Kidney epithelial cell (primary cell): ENCODE measurements at regions not wholly inside any gene's neighbourhood (a gene's known extent, or its start where the extent isn't known, plus 50 kb on each side); places are given as distances from the start of the nearest gene placed in this dataset.

Source experiments
- DNase-seq: peaks from one replicate; pipeline ENCODE4 v3.0.0-alpha.2; 2010; ENCODE audit warnings: low read depth
- H3K27me3 ChIP-seq: 2 replicates; pipeline ENCODE4 v1.6.0; 2011; ENCODE audit warnings: low read length; ENCODE audit not compliant: control insufficient read depth, insufficient read depth
- H3K36me3 ChIP-seq: 2 replicates; pipeline ENCODE4 v1.5.1; 2011; ENCODE audit warnings: low read length; ENCODE audit not compliant: control insufficient read depth, insufficient read depth
- H3K4me3 ChIP-seq: 2 replicates; pipeline ENCODE4 v1.5.1; 2011; ENCODE audit warnings: low read depth, mild to moderate bottlenecking, control low read depth, low read length
- CTCF ChIP-seq: IDR thresholded peaks from 2 replicates; pipeline ENCODE4 v1.5.1; 2011; ENCODE audit warnings: mild to moderate bottlenecking, moderate library complexity, low read length, control low read depth, inconsistent platforms; ENCODE audit not compliant: insufficient read depth, poor library complexity, severe bottlenecking

GRCh38 chr11:70942593-70942992 is 309.8 kb downstream of the SHANK2 start:
- Histone ChIP-seq H3K36me3 (no peaks in the 10 kb centered on the region), H3K4me3 (no peak overlapping the region), H3K27me3 (no peaks in the 10 kb centered on the region)
- peak; percentile 48 for TF ChIP-seq CTCF
- no peak for DNase-seq

GRCh38 chr11:70944141-70944540 is 308.2 kb downstream of the SHANK2 start:
- TF ChIP-seq CTCF, result no peak
- Histone ChIP-seq H3K4me3 (no peak overlapping the region), H3K27me3 (no peaks in the 10 kb centered on the region), H3K36me3 (no peaks in the 10 kb centered on the region)
- no peak for DNase-seq

GRCh38 chr11:70944636-70945035 is 307.7 kb downstream of the SHANK2 start:
- no peak for TF ChIP-seq CTCF

GRCh38 chr11:70948398-70948797 is 304.0 kb downstream of the SHANK2 start:
- DNase-seq, result no peak
- Histone ChIP-seq H3K36me3 (no peaks in the 10 kb centered on the region), H3K27me3 (no peaks in the 10 kb centered on the region), H3K4me3 (no peak overlapping the region)
- no peak for TF ChIP-seq CTCF

More at GRCh38 chr11:70944636-70945035, 307.7 kb downstream of the SHANK2 start:
- Histone ChIP-seq H3K36me3 (no peaks in the 10 kb centered on the region), H3K27me3 (no peaks in the 10 kb centered on the region), H3K4me3 (no peak overlapping the region)
- DNase-seq, result no peak

GRCh38 chr11:70948855-70949531 is 303.4 kb downstream of the SHANK2 start:
- H3K36me3 ChIP-seq, result no peaks in the 10 kb centered on the region
- no peak for DNase-seq
- no peak overlapping the region for H3K4me3 ChIP-seq
- H3K27me3 ChIP-seq, result no peaks in the 10 kb centered on the region
- TF ChIP-seq CTCF, result no peak
